NT2/D1 (cell line): ENCODE measurements at regions not wholly inside any gene's neighbourhood (a gene's known extent, or its start where the extent isn't known, plus 50 kb on each side); places are given as distances from the start of the nearest gene placed in this dataset.

Source experiments
- DNase-seq: peaks from one replicate; pipeline ENCODE4 v3.0.0-alpha.2; 2011; ENCODE audit warnings: low read depth, low spot score
- H3K27me3 ChIP-seq: 2 replicates; pipeline ENCODE4 v1.6.0; 2011; ENCODE audit warnings: mild to moderate bottlenecking; ENCODE audit not compliant: insufficient read length, insufficient read depth
- H3K36me3 ChIP-seq: 2 replicates; pipeline ENCODE4 v1.6.1; 2011; ENCODE audit warnings: mild to moderate bottlenecking, low read length, mixed read lengths; ENCODE audit not compliant: insufficient read depth, insufficient read length
- H3K4me1 ChIP-seq: 2 replicates; pipeline ENCODE4 v1.5.1; 2011; ENCODE audit not compliant: insufficient read depth, insufficient read length
- H3K4me3 ChIP-seq: 2 replicates; pipeline ENCODE4 v1.5.1; 2011; ENCODE audit warnings: low read depth; ENCODE audit not compliant: insufficient read length
- H3K9ac ChIP-seq: 2 replicates; pipeline ENCODE4 v1.6.0; 2011; ENCODE audit warnings: low read depth; ENCODE audit not compliant: insufficient read length
- H3K9me3 ChIP-seq: 2 replicates; pipeline ENCODE4 v1.5.1; 2011; ENCODE audit warnings: mild to moderate bottlenecking, low read length; ENCODE audit not compliant: insufficient read depth
- SUZ12 ChIP-seq: IDR thresholded peaks from 2 replicates; pipeline ENCODE4 v1.6.1; 2011; ENCODE audit not compliant: insufficient read length, insufficient read depth; ENCODE audit errors: extremely low read depth
- YY1 ChIP-seq: IDR thresholded peaks from 2 replicates; pipeline ENCODE4 v1.6.1; 2011; ENCODE audit not compliant: insufficient read length, insufficient read depth
- ZNF274 ChIP-seq: IDR thresholded peaks from 2 replicates; pipeline ENCODE4 v1.6.1; 2011; ENCODE audit warnings: mild to moderate bottlenecking, low read depth, low read length

DNA sequence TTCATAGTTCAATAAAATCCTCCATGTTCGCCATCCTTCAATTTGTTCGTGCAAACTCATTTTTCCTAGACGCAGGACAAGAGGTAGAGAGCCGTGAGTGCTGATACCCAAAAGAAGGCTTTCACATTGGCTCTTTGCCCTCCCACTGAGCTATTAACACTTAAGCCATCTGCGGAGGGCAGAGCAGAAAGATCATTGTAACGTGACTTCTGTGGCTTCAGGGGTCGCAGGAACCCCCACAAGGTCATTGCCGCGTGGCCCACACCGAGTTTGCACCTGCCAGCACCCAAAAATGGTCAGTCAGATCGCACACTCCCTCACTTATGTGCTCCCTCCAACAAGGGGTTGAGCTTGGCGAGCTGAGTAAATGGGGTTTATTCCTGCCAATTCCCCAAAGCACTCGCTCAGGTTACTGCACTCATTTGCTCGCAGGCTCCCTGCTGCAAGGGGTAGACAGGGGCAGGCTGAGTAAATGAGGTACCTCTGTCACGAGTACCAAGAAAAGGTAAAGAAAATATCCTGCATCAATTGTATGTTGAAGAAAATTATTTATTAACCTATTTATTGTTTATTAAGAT, 144.1 kb downstream of the PRR20E start:
- Histone ChIP-seq H3K36me3 (no peaks in the 10 kb centered on the region), H3K4me1 (no peaks in the 10 kb centered on the region), H3K4me3 (no peak overlapping the region), H3K27me3 (no peaks in the 10 kb centered on the region), H3K9ac (no peak overlapping the region), H3K9me3 (no peaks in the 10 kb centered on the region)
- no peak for TF ChIP-seq YY1
- TF ChIP-seq ZNF274: no peak
- no peak for TF ChIP-seq SUZ12
- no peak for DNase-seq

DNA sequence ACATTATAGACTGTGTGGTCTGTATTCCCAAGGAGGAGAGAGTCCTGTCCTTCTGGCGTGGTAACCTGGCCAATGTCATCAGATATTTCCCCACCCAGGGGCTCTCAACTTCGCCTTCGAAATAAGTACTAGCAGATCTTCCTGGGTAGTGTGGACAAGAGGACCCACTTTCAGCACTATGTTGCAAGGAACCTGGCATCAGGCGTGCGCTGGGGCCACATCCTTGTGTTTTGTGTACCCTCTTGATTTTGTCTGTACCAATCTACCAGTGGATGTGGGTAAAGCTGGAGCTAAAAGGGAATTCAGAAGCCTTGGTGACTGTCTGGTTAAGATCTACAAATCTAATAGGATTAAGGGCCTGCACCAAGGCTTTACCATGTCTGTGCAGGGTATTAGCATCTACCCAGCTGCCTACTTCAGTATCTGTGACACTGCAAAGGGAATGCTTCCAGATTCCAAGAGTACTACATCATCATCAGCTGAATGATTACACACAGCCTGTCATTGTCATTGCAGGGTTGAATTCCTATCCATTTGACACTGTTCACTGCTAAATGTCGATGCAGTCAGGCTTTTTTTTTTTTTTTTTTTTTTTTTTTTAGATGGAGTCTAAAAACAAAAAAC, 148.0 kb downstream of the PRR20E start:
- Histone ChIP-seq H3K9me3 (no peaks in the 10 kb centered on the region), H3K27me3 (no peaks in the 10 kb centered on the region), H3K36me3 (no peaks in the 10 kb centered on the region), H3K9ac (no peak overlapping the region), H3K4me1 (no peaks in the 10 kb centered on the region), H3K4me3 (no peak overlapping the region)
- no peak for TF ChIP-seq YY1
- no peak for TF ChIP-seq SUZ12
- TF ChIP-seq ZNF274: no peak
- DNase-seq: no peak

DNA sequence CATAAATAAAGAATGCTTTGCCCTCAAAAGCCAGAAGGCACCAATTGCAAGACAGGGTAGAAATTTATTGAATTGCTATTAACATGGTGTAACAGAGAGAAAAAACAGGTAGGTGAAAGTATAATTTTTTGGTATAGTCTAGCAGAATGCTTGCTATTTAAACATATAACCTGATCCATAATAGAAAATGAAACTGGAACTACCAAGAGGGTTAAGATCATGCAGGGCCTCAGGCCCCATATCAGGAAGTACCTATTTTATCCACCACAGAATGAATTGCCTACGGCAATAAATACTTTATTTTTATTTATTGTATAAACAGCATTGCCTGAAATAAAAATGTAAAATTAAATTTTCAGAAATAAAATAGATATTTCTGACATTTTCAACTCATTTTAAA, 159.5 kb downstream of the PRR20E start:
- no peak overlapping the region for H3K4me3 ChIP-seq
- TF ChIP-seq ZNF274 (no peak), SUZ12 (no peak), YY1 (no peak)
- no peaks in the 10 kb centered on the region for H3K9me3 ChIP-seq
- H3K27me3 ChIP-seq: no peaks in the 10 kb centered on the region
- no peak overlapping the region for H3K9ac ChIP-seq
- DNase-seq: no peak
- no peaks in the 10 kb centered on the region for H3K36me3 ChIP-seq
- no peaks in the 10 kb centered on the region for H3K4me1 ChIP-seq

DNA sequence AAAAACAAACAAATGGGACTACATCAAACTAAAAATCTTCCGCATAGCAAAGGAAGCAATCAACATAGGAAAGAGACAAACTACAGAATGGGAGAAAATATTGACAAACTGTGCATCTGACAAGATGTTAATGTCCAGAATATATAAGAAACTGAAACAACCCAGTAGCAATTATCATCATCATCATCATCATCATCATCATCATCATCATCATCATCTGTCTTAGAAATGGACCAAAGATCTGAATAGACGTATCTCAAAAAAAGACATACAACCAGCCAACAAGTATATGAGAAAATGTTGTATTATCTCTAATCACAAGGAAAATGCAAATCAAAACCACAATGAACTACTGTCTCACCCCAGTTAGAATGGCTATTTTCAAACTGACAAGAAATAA, 173.9 kb downstream of the PRR20E start:
- no peaks in the 10 kb centered on the region for H3K27me3 ChIP-seq
- TF ChIP-seq ZNF274 (no peak), SUZ12 (no peak), YY1 (no peak)
- H3K9ac ChIP-seq: no peak overlapping the region
- no peaks in the 10 kb centered on the region for H3K9me3 ChIP-seq
- H3K4me3 ChIP-seq: no peak overlapping the region
- DNase-seq: no peak
- no peaks in the 10 kb centered on the region for H3K36me3 ChIP-seq
- H3K4me1 ChIP-seq: no peaks in the 10 kb centered on the region

DNA sequence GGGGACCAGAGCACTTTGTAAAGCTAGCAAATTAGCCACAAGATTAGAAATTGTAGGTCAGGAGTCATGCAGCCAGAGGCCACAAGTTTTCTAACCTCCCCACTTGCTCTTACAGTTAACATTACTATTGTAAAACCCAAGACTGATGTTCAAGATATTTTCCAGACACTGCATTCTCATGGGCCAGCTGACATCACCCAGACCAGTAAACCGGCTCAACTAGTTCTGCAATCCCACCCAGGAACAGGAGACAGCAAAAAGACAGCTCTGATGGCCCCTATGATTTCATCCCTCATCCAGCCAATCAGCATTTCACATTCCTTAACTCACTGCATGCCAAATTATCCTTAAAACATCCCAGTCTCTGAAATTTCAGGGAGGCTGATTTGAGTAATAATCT, 178.5 kb downstream of the PRR20E start:
- no peaks in the 10 kb centered on the region for H3K36me3 ChIP-seq

DNA sequence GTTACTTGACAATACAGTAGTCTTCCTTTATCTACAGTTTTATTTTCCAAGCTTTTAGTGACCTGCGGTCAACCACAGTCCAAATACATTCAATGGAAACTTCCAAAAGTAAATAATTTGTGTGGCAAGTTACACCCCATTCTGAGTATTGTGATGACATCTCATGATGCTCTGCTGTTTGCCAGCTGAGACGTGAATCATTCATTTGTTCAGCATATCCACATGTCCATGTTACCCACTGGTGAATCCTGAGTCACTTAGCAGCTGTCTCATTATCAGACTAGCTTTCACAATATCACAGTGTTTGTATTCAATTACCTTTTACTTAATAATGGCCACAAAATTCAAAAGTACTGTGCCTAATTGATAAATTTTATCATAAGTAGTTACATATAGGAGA, 179.8 kb downstream of the PRR20E start:
- Histone ChIP-seq H3K4me3 (no peak overlapping the region), H3K4me1 (no peaks in the 10 kb centered on the region), H3K36me3 (no peaks in the 10 kb centered on the region), H3K9ac (no peak overlapping the region), H3K9me3 (no peaks in the 10 kb centered on the region), H3K27me3 (no peaks in the 10 kb centered on the region)
- DNase-seq: no peak
- TF ChIP-seq SUZ12 (no peak), YY1 (no peak), ZNF274 (no peak)

More for the DNA sequence above, 178.5 kb downstream of the PRR20E start:
- no peak overlapping the region for H3K4me3 ChIP-seq
- no peaks in the 10 kb centered on the region for H3K27me3 ChIP-seq
- no peaks in the 10 kb centered on the region for H3K9me3 ChIP-seq
- DNase-seq: no peak
- H3K4me1 ChIP-seq: no peaks in the 10 kb centered on the region
- no peak overlapping the region for H3K9ac ChIP-seq
- no peak for TF ChIP-seq SUZ12
- TF ChIP-seq YY1: no peak
- TF ChIP-seq ZNF274: no peak

DNA sequence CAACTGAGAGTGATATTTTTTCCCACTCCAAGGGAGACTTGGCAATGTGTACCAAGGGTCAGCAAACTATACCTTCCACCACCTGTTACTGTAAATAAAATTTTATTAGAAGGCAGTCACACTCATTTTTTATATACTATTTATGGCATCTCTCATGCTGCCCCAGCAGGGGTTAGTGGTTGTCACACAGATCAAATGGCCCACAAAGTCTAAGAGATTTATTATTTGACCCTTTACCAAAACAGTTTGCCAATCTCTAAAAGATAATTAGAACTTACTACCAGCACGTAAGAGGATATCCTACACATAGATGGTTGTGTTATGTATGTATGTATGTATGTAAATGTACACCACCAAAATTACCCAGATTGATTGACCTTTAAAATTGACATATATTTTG, 185.1 kb downstream of the PRR20E start:
- Histone ChIP-seq H3K4me1 (no peaks in the 10 kb centered on the region), H3K36me3 (no peaks in the 10 kb centered on the region), H3K9ac (no peak overlapping the region), H3K27me3 (no peaks in the 10 kb centered on the region), H3K4me3 (no peak overlapping the region), H3K9me3 (no peaks in the 10 kb centered on the region)
- TF ChIP-seq ZNF274 (no peak), YY1 (no peak), SUZ12 (no peak)
- DNase-seq: no peak

DNA sequence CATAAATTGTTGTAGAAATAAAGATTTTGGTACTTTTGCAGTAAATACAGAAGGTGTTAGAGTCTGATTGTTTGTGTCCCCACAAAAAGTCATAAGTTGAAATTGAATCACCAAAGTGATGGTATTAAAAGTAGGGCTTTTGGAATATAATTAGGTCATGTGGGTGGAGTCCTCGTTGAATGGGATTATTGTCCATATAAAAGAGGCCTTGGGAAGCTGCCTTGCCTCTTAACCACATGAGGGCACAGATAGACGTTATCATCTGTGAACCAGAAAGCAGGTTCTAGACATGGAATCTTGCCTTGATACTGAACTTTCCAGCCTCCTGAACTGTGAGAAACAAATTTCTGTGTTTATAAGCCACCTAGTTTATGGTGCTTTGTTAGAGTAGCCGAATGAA, 186.8 kb downstream of the PRR20E start:
- Histone ChIP-seq H3K27me3 (no peaks in the 10 kb centered on the region), H3K4me1 (no peaks in the 10 kb centered on the region), H3K9me3 (no peaks in the 10 kb centered on the region), H3K36me3 (no peaks in the 10 kb centered on the region), H3K4me3 (no peak overlapping the region), H3K9ac (no peak overlapping the region)
- no peak for DNase-seq
- no peak for TF ChIP-seq ZNF274
- no peak for TF ChIP-seq SUZ12
- no peak for TF ChIP-seq YY1
